GM23338 (cell line): ENCODE measurements at regions not wholly inside any gene's neighbourhood (a gene's known extent, or its start where the extent isn't known, plus 50 kb on each side); places are given as distances from the start of the nearest gene placed in this dataset.

Source experiments
- CREB1 ChIP-seq: fragments of 250-450 bp; sonication (Bioruptor Pico); IDR thresholded peaks from 2 replicates; pipeline ENCODE4 v1.5.0; 2020; ENCODE audit warnings: low read depth, mild to moderate bottlenecking, moderate library complexity
- EZH2 ChIP-seq: fragments of 200-600 bp; sonication (generic); IDR thresholded peaks from one replicate; pipeline ENCODE4 v1.8.0; 2017; ENCODE audit warnings: antibody characterized with exemption, mild to moderate bottlenecking, low read depth; ENCODE audit not compliant: unreplicated experiment
- EZH2phosphoT487 ChIP-seq: fragments of 200-600 bp; sonication (generic); IDR thresholded peaks from one replicate; pipeline ENCODE4 v1.8.1; 2018; ENCODE audit warnings: antibody characterized with exemption; ENCODE audit not compliant: unreplicated experiment
- JUNB ChIP-seq: IDR thresholded peaks from one replicate; pipeline ENCODE4 v1.6.1; 2016; ENCODE audit warnings: antibody characterized with exemption; ENCODE audit not compliant: unreplicated experiment
- REST ChIP-seq: IDR thresholded peaks from one replicate; pipeline ENCODE4 v1.6.1; 2018; ENCODE audit warnings: antibody characterized with exemption; ENCODE audit not compliant: unreplicated experiment
- TF ChIP-seq, protein P1 (sequence below), 2 experiments: fragments of 200-600 bp in 1 of 2; sonication (generic) in 1 of 2; conservative IDR thresholded peaks; 2 replicates each; pipeline versions ENCODE4 v1.5.1 to v1.6.1; 2016 to 2017; ENCODE audit warnings: antibody characterized with exemption in 2 of 2, low read depth in 2 of 2, mild to moderate bottlenecking in 2 of 2, moderate library complexity in 1 of 2

GRCh38 chr11:83394331-83394730 lies 108.2 kb upstream of the CCDC90B start:
- TF ChIP-seq, protein P1, sequence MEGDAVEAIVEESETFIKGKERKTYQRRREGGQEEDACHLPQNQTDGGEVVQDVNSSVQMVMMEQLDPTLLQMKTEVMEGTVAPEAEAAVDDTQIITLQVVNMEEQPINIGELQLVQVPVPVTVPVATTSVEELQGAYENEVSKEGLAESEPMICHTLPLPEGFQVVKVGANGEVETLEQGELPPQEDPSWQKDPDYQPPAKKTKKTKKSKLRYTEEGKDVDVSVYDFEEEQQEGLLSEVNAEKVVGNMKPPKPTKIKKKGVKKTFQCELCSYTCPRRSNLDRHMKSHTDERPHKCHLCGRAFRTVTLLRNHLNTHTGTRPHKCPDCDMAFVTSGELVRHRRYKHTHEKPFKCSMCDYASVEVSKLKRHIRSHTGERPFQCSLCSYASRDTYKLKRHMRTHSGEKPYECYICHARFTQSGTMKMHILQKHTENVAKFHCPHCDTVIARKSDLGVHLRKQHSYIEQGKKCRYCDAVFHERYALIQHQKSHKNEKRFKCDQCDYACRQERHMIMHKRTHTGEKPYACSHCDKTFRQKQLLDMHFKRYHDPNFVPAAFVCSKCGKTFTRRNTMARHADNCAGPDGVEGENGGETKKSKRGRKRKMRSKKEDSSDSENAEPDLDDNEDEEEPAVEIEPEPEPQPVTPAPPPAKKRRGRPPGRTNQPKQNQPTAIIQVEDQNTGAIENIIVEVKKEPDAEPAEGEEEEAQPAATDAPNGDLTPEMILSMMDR (conservative IDR thresholded peaks at IDR 0.05; ENCODE audit: low read depth in 2 of 2) = no peak
- TF ChIP-seq REST (no peak), EZH2phosphoT487 (no peak), EZH2 (no peak), CREB1 (CRISPR knock-in tag) (no peak), JUNB (no peak)
